GM23338 (cell line): ENCODE measurements at regions not wholly inside any gene's neighbourhood (a gene's known extent, or its start where the extent isn't known, plus 50 kb on each side); places are given as distances from the start of the nearest gene placed in this dataset.

Experiments
- ATAC-seq: fragments of 200-7000 bp; cut with Tn5 transposase; 3 replicates; pipeline ENCODE4 v1.9.1; 2020
- DNase-seq: peaks from one replicate; pipeline ENCODE4 v3.0.0-alpha.2; 2015; ENCODE audit warnings: low spot score
- H2AFZ ChIP-seq: fragments of 200-600 bp; sonication (generic); 2 replicates; pipeline ENCODE4 v1.8.0; 2016; ENCODE audit warnings: antibody characterized with exemption, mild to moderate bottlenecking, moderate library complexity
- H3F3A ChIP-seq: fragments of 200-600 bp; sonication (generic); replicated peaks from 2 replicates; pipeline ENCODE4 v1.8.0; 2017; ENCODE audit warnings: antibody characterized with exemption, mixed run types, low read depth
- H3K27ac ChIP-seq: fragments of 200-600 bp; sonication (generic); 2 replicates; pipeline ENCODE4 v1.6.1; 2016; ENCODE audit warnings: low read depth
- H3K27me3 ChIP-seq: fragments of 200-600 bp; sonication (generic); 2 replicates; pipeline ENCODE4 v1.8.0; 2016; ENCODE audit warnings: mild to moderate bottlenecking, mixed run types, moderate library complexity; ENCODE audit not compliant: insufficient read depth
- H3K36me3 ChIP-seq: fragments of 200-600 bp; sonication (generic); 2 replicates; pipeline ENCODE4 v1.8.0; 2016; ENCODE audit warnings: mild to moderate bottlenecking; ENCODE audit not compliant: insufficient read depth
- H3K4me1 ChIP-seq: fragments of 200-600 bp; sonication (generic); 2 replicates; pipeline ENCODE4 v1.8.0; 2016; ENCODE audit warnings: mild to moderate bottlenecking, moderate library complexity; ENCODE audit not compliant: insufficient read depth
- H3K4me2 ChIP-seq: fragments of 200-600 bp; sonication (generic); 2 replicates; pipeline ENCODE4 v1.7.1; 2017; ENCODE audit warnings: mixed run types
- H3K4me3 ChIP-seq: fragments of 200-600 bp; sonication (generic); 2 replicates; pipeline ENCODE4 v1.6.1; 2016; ENCODE audit warnings: mixed run types
- H3K79me2 ChIP-seq: fragments of 200-600 bp; sonication (generic); replicated peaks from 2 replicates; pipeline ENCODE4 v1.8.0; 2017; ENCODE audit warnings: mild to moderate bottlenecking; ENCODE audit not compliant: insufficient read depth
- H3K9me2 ChIP-seq: fragments of 200-600 bp; sonication (generic); 2 replicates; pipeline ENCODE4 v1.8.0; 2017; ENCODE audit not compliant: insufficient read depth
- H4K20me1 ChIP-seq: fragments of 200-600 bp; sonication (generic); replicated peaks from 2 replicates; pipeline ENCODE4 v1.8.0; 2017; ENCODE audit warnings: mild to moderate bottlenecking; ENCODE audit not compliant: insufficient read depth
- H3K27ac Mint-ChIP-seq: 2 replicates; pipeline ENCODE4 v1.8.0; 2020; ENCODE audit warnings: inconsistent platforms, mild to moderate bottlenecking, moderate library complexity, mixed read lengths
- H3K27me3 Mint-ChIP-seq: 3 replicates; pipeline ENCODE4 v1.8.0; 2022; ENCODE audit warnings: low read depth, mild to moderate bottlenecking, moderate library complexity, mixed read lengths, inconsistent platforms; ENCODE audit not compliant: insufficient read depth, poor library complexity
- H3K36me3 Mint-ChIP-seq: 3 replicates; pipeline ENCODE4 v1.8.0; 2021; ENCODE audit warnings: low read depth, mild to moderate bottlenecking, inconsistent platforms, moderate library complexity, mixed read lengths
- H3K4me1 Mint-ChIP-seq: 3 replicates; pipeline ENCODE4 v1.8.0; 2020; ENCODE audit warnings: mild to moderate bottlenecking, inconsistent platforms, mixed read lengths
- H3K4me3 Mint-ChIP-seq: 3 replicates; pipeline ENCODE4 v1.8.0; 2021; ENCODE audit warnings: moderate library complexity, mild to moderate bottlenecking, inconsistent platforms, mixed read lengths
- H3K9me3 Mint-ChIP-seq: 3 replicates; pipeline ENCODE4 v1.8.0; 2020; ENCODE audit warnings: moderate library complexity, mild to moderate bottlenecking, inconsistent platforms, mixed read lengths
- CREB1 ChIP-seq: fragments of 250-450 bp; sonication (Bioruptor Pico); IDR thresholded peaks from 2 replicates; pipeline ENCODE4 v1.5.0; 2020; ENCODE audit warnings: low read depth, mild to moderate bottlenecking, moderate library complexity
- CTCF ChIP-seq, 2 experiments: fragments of 200-600 bp in 1 of 2; sonication (generic) in 1 of 2; conservative IDR thresholded peaks; 2 replicates each; pipeline versions ENCODE4 v1.5.1 to v1.6.1; 2016 to 2017; ENCODE audit warnings: antibody characterized with exemption in 2 of 2, low read depth in 2 of 2, mild to moderate bottlenecking in 2 of 2, moderate library complexity in 1 of 2
- EZH2 ChIP-seq: fragments of 200-600 bp; sonication (generic); IDR thresholded peaks from one replicate; pipeline ENCODE4 v1.8.0; 2017; ENCODE audit warnings: antibody characterized with exemption, mild to moderate bottlenecking, low read depth; ENCODE audit not compliant: unreplicated experiment
- EZH2phosphoT487 ChIP-seq: fragments of 200-600 bp; sonication (generic); IDR thresholded peaks from one replicate; pipeline ENCODE4 v1.8.1; 2018; ENCODE audit warnings: antibody characterized with exemption; ENCODE audit not compliant: unreplicated experiment
- JUNB ChIP-seq: IDR thresholded peaks from one replicate; pipeline ENCODE4 v1.6.1; 2016; ENCODE audit warnings: antibody characterized with exemption; ENCODE audit not compliant: unreplicated experiment
- NANOG ChIP-seq: IDR thresholded peaks from 2 replicates; pipeline ENCODE4 v1.6.1; 2016; ENCODE audit warnings: antibody characterized with exemption, borderline replicate concordance
- POLR2AphosphoS5 ChIP-seq: IDR thresholded peaks from 2 replicates; pipeline ENCODE4 v1.6.1; 2016; ENCODE audit warnings: antibody characterized with exemption, low read depth
- STAT1 ChIP-seq: IDR thresholded peaks from one replicate; pipeline ENCODE4 v1.6.1; 2016; ENCODE audit warnings: antibody characterized with exemption; ENCODE audit not compliant: unreplicated experiment
- ZNF114 ChIP-seq: fragments of 250-450 bp; sonication (Bioruptor Pico); IDR thresholded peaks from 2 replicates; pipeline ENCODE4 v1.5.0; 2020; ENCODE audit warnings: mild to moderate bottlenecking, moderate library complexity
- ZNF331 ChIP-seq: fragments of 250-450 bp; sonication (Bioruptor Pico); IDR thresholded peaks from 2 replicates; pipeline ENCODE4 v1.5.0; 2020; ENCODE audit warnings: low read depth, mild to moderate bottlenecking, moderate library complexity
- ZNF462 ChIP-seq: fragments of 250-450 bp; sonication (Bioruptor Pico); IDR thresholded peaks from 2 replicates; pipeline ENCODE4 v1.5.0; 2020; ENCODE audit warnings: mild to moderate bottlenecking, moderate library complexity
- TF ChIP-seq, protein P1 (sequence below): IDR thresholded peaks from 2 replicates; pipeline ENCODE4 v1.6.1; 2016; ENCODE audit warnings: antibody characterized with exemption
- TF ChIP-seq, protein P2 (sequence below): IDR thresholded peaks from one replicate; pipeline ENCODE4 v1.6.1; 2018; ENCODE audit warnings: antibody characterized with exemption; ENCODE audit not compliant: unreplicated experiment

GRCh38 chr1:193699261-193699660 is 512.8 kb upstream of the B3GALT2 start:
- no peaks in the 10 kb centered on the region for H3F3A ChIP-seq
- no peaks in the 10 kb centered on the region for H4K20me1 ChIP-seq
- no peaks in the 10 kb centered on the region for H3K79me2 ChIP-seq
- no peak overlapping the region for H3K4me3 ChIP-seq
- DNase-seq (no peak), ATAC-seq (no peak)
- no peak overlapping the region for H3K4me2 ChIP-seq
- Mint-ChIP-seq H3K27me3 (no peaks in the 10 kb centered on the region), H3K36me3 (no peaks in the 10 kb centered on the region), H3K4me3 (no peak overlapping the region), H3K9me3 (no peaks in the 10 kb centered on the region), H3K4me1 (no peaks in the 10 kb centered on the region), H3K27ac (no peak overlapping the region)
- H3K9me2 ChIP-seq, result no peaks in the 10 kb centered on the region
- no peaks in the 10 kb centered on the region for H3K36me3 ChIP-seq
- H3K4me1 ChIP-seq, result no peaks in the 10 kb centered on the region
- no peak overlapping the region for H2AFZ ChIP-seq
- no peak overlapping the region for H3K27ac ChIP-seq
- no peaks in the 10 kb centered on the region for H3K27me3 ChIP-seq
- TF ChIP-seq, protein P1, sequence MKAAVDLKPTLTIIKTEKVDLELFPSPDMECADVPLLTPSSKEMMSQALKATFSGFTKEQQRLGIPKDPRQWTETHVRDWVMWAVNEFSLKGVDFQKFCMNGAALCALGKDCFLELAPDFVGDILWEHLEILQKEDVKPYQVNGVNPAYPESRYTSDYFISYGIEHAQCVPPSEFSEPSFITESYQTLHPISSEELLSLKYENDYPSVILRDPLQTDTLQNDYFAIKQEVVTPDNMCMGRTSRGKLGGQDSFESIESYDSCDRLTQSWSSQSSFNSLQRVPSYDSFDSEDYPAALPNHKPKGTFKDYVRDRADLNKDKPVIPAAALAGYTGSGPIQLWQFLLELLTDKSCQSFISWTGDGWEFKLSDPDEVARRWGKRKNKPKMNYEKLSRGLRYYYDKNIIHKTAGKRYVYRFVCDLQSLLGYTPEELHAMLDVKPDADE, result no peak
- TF ChIP-seq ZNF114 (no peak), ZNF331 (no peak), ZNF462 (no peak), CTCF (conservative IDR thresholded peaks at IDR 0.05; ENCODE audit: low read depth in 2 of 2) (no peak), EZH2phosphoT487 (no peak), POLR2AphosphoS5 (no peak), CREB1 (no peak), NANOG (no peak), STAT1 (no peak), JUNB (no peak), EZH2 (no peak)
- TF ChIP-seq, protein P2, sequence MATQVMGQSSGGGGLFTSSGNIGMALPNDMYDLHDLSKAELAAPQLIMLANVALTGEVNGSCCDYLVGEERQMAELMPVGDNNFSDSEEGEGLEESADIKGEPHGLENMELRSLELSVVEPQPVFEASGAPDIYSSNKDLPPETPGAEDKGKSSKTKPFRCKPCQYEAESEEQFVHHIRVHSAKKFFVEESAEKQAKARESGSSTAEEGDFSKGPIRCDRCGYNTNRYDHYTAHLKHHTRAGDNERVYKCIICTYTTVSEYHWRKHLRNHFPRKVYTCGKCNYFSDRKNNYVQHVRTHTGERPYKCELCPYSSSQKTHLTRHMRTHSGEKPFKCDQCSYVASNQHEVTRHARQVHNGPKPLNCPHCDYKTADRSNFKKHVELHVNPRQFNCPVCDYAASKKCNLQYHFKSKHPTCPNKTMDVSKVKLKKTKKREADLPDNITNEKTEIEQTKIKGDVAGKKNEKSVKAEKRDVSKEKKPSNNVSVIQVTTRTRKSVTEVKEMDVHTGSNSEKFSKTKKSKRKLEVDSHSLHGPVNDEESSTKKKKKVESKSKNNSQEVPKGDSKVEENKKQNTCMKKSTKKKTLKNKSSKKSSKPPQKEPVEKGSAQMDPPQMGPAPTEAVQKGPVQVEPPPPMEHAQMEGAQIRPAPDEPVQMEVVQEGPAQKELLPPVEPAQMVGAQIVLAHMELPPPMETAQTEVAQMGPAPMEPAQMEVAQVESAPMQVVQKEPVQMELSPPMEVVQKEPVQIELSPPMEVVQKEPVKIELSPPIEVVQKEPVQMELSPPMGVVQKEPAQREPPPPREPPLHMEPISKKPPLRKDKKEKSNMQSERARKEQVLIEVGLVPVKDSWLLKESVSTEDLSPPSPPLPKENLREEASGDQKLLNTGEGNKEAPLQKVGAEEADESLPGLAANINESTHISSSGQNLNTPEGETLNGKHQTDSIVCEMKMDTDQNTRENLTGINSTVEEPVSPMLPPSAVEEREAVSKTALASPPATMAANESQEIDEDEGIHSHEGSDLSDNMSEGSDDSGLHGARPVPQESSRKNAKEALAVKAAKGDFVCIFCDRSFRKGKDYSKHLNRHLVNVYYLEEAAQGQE, result no peak
